Liver (tissue), 3 donors: ENCODE measurements at regions not wholly inside any gene's neighbourhood (a gene's known extent, or its start where the extent isn't known, plus 50 kb on each side); places are given as distances from the start of the nearest gene placed in this dataset.

Source experiments
- EGR1 ChIP-seq, 2 donors: IDR thresholded peaks; 2 replicates each; pipeline ENCODE4 v1.6.1; 2016 to 2018; ENCODE audit warnings: antibody characterized with exemption in 2 of 2, low read depth in 2 of 2
- GABPA ChIP-seq, 2 donors: IDR thresholded peaks in 1 of 2; conservative IDR thresholded peaks in 1 of 2; 2 replicates each; pipeline ENCODE4 v1.6.1; 2016; ENCODE audit warnings: antibody characterized with exemption in 2 of 2, mild to moderate bottlenecking in 1 of 2, moderate library complexity in 1 of 2
- JUND ChIP-seq, 2 donors: IDR thresholded peaks; 2 replicates each; pipeline ENCODE4 v1.6.1; 2016; ENCODE audit warnings: antibody characterized with exemption in 2 of 2
- RAD21 ChIP-seq, 2 donors: IDR thresholded peaks; 2 replicates each; pipeline ENCODE4 v1.6.1; 2016; ENCODE audit warnings: antibody characterized with exemption in 2 of 2, mild to moderate bottlenecking in 2 of 2
- RXRA ChIP-seq, 2 donors: IDR thresholded peaks; 2 replicates each; pipeline ENCODE4 v1.6.1; 2017 to 2018; ENCODE audit warnings: antibody characterized with exemption in 2 of 2, mild to moderate bottlenecking in 1 of 2
- TF ChIP-seq, protein P1 (sequence below): fragments of 150-350 bp; IDR thresholded peaks from 2 replicates; pipeline ENCODE4 v1.5.1; 2017; ENCODE audit warnings: improper control_type of control experiment, low read depth, low read length; ENCODE audit not compliant: missing input control
- TF ChIP-seq, protein P2 (sequence below): IDR thresholded peaks from 2 replicates; pipeline ENCODE4 v1.6.1; 2016; ENCODE audit warnings: antibody characterized with exemption, mild to moderate bottlenecking
- donor health status: healthy.
- donor health status: healthy.

DNA sequence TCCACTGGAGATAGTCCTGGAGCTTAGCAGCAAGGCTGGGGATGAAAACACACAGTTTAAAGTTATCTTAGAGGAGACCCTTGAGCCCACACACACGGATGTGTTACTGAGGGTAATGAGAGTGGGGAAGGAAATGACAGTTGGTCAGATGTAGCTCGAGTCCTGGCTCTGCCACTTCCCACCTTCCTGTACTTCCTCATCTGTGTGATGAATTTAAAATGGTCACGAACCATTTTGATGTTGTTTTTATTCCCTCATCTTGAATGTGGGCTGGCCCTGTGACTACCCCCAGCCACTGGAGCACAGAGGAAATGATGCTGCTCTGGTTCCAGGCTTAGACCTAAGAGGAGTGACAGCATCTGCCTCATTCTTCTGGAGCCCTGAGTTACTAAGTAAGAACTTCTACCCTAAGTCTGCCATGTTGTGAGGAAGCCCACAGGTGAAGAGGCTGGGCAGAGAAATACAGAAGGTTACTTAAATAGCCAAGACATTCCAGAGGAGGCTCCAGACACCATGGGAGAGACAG, 141.2 kb downstream of the NRN1 start:
- TF ChIP-seq, protein P1, sequence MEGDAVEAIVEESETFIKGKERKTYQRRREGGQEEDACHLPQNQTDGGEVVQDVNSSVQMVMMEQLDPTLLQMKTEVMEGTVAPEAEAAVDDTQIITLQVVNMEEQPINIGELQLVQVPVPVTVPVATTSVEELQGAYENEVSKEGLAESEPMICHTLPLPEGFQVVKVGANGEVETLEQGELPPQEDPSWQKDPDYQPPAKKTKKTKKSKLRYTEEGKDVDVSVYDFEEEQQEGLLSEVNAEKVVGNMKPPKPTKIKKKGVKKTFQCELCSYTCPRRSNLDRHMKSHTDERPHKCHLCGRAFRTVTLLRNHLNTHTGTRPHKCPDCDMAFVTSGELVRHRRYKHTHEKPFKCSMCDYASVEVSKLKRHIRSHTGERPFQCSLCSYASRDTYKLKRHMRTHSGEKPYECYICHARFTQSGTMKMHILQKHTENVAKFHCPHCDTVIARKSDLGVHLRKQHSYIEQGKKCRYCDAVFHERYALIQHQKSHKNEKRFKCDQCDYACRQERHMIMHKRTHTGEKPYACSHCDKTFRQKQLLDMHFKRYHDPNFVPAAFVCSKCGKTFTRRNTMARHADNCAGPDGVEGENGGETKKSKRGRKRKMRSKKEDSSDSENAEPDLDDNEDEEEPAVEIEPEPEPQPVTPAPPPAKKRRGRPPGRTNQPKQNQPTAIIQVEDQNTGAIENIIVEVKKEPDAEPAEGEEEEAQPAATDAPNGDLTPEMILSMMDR, result no peak
- TF ChIP-seq, protein P2, sequence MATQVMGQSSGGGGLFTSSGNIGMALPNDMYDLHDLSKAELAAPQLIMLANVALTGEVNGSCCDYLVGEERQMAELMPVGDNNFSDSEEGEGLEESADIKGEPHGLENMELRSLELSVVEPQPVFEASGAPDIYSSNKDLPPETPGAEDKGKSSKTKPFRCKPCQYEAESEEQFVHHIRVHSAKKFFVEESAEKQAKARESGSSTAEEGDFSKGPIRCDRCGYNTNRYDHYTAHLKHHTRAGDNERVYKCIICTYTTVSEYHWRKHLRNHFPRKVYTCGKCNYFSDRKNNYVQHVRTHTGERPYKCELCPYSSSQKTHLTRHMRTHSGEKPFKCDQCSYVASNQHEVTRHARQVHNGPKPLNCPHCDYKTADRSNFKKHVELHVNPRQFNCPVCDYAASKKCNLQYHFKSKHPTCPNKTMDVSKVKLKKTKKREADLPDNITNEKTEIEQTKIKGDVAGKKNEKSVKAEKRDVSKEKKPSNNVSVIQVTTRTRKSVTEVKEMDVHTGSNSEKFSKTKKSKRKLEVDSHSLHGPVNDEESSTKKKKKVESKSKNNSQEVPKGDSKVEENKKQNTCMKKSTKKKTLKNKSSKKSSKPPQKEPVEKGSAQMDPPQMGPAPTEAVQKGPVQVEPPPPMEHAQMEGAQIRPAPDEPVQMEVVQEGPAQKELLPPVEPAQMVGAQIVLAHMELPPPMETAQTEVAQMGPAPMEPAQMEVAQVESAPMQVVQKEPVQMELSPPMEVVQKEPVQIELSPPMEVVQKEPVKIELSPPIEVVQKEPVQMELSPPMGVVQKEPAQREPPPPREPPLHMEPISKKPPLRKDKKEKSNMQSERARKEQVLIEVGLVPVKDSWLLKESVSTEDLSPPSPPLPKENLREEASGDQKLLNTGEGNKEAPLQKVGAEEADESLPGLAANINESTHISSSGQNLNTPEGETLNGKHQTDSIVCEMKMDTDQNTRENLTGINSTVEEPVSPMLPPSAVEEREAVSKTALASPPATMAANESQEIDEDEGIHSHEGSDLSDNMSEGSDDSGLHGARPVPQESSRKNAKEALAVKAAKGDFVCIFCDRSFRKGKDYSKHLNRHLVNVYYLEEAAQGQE, result no peak
- TF ChIP-seq EGR1 (IDR thresholded peaks at IDR 0.05; ENCODE audit: low read depth in 2 of 2) (no peak), RXRA (IDR thresholded peaks at IDR 0.05) (no peak), GABPA (IDR thresholded peaks at IDR 0.05 in 1 of 2, conservative IDR thresholded peaks at IDR 0.05 in 1 of 2) (no peak), JUND (IDR thresholded peaks at IDR 0.05) (no peak), RAD21 (IDR thresholded peaks at IDR 0.05) (no peak)
